ENCODE measurements at regions not wholly inside any gene's neighbourhood (a gene's known extent, or its start where the extent isn't known, plus 50 kb on each side); places are given as distances from the start of the nearest gene placed in this dataset.

- Histone ChIP-seq H3K79me2 (ENCODE audit: control insufficient read depth, insufficient read depth, low read length) (no peaks in the 10 kb centered on the region), H4K20me1 (ENCODE audit: control insufficient read depth, insufficient read depth) (no peaks in the 10 kb centered on the region), H3K9me3 (replicated peaks; ENCODE audit: control insufficient read depth, insufficient read depth, low read length) (no peaks in the 10 kb centered on the region), H2AFZ (ENCODE audit: control insufficient read depth, low read depth, low read length) (no peak overlapping the region), H3K4me2 (ENCODE audit: control insufficient read depth, insufficient read depth) (no peak overlapping the region), H3K36me3 (ENCODE audit: control insufficient read depth in 2 of 2, insufficient read depth in 2 of 2, low read length in 1 of 2) (no peaks in the 10 kb centered on the region), H3K9ac (ENCODE audit: control insufficient read depth, insufficient read depth, low read length) (no peak overlapping the region), H3K4me3 (no peak overlapping the region), H3K27me3 (replicated peaks in 1 of 2; ENCODE audit: control insufficient read depth in 2 of 2, insufficient read depth in 2 of 2, low read length in 1 of 2) (no peaks in the 10 kb centered on the region), H3K4me1 (ENCODE audit: control insufficient read depth, insufficient read depth, low read length) (no peaks in the 10 kb centered on the region), H3K27ac (ENCODE audit: control insufficient read depth, insufficient read depth) (no peak overlapping the region)
- ChIA-PET RAD21 (ENCODE audit: unreplicated experiment) (no interaction called here), CTCF (no interaction called here), POLR2A (no interaction called here), SMC1A (ENCODE audit: uncharacterized antibody, unreplicated experiment) (no interaction called here)
- TF ChIP-seq RCOR1 (conservative IDR thresholded peaks at IDR 0.05; ENCODE audit: low read depth, low read length) (no peak), MAX (IDR thresholded peaks at IDR 0.05; ENCODE audit: low read depth, low read length) (no peak), KDM1A (IDR thresholded peaks at IDR 0.05; ENCODE audit: borderline replicate concordance) (no peak), GATAD2B (conservative IDR thresholded peaks at IDR 0.05; ENCODE audit: low read depth) (no peak), SKIL (IDR thresholded peaks at IDR 0.05; ENCODE audit: low read depth, poor library complexity, severe bottlenecking) (no peak), ZNF217 (IDR thresholded peaks at IDR 0.05) (no peak), NRF1 (conservative IDR thresholded peaks at IDR 0.05; ENCODE audit: low read depth, low read length) (no peak), RAD51 (IDR thresholded peaks at IDR 0.05) (no peak)
- BruUV-seq (replicated peaks), result no TSS peak
- no peak for DNase-seq (ENCODE audit: low read depth, low spot score)
- FAIRE-seq, result no peak
- ATAC-seq, result no peak
- intact Hi-C loops (cut with micrococcal nuclease; ENCODE audit: unreplicated experiment), result no loop called here
- in situ Hi-C loops (cut with MboI), result no loop called here
Observed at GRCh38 chr4:167956676-167957075, 135.7 kb upstream of the ANXA10 start.

Data from GM12878 (cell line).